ENCODE measurements at regions not wholly inside any gene's neighbourhood (a gene's known extent, or its start where the extent isn't known, plus 50 kb on each side); places are given as distances from the start of the nearest gene placed in this dataset.

DNA sequence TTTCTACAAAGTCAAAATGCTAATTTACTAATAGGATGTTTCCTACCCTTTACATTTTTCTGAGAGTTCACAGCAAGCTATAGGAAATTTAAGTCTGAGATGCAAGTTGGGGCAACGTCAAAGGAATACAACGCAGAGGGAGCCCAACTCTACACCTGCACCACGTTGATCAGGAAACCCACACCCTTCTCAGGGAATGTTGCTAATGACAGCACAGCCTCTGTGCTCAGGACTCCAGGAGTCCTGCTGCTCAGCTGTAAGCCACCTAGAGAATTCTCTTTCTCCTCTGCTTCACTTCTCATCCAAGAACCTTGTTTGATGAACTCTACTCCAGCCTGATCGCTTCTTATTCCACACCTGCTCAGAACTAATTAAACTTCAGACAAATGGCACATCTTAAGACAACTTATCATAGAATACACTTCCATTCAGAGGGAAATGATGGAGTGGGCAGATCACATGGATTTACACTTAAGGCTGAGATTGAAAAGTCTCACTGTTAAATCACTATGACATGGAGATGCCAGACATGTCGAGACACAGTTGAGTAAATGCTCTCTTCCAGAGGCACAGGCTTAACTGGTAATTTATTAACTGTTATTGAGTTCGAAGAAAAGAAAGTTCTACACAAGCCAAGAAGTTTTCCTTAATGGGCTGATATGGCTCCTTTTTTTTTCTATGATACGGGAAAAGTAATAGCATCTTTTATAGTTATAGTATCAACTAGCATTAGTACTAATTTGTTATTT lies 811.6 kb upstream of the ARGLU1 start:
- Histone ChIP-seq H3K4me1 (no peaks in the 10 kb centered on the region), H3K36me3 (no peaks in the 10 kb centered on the region), H3K4me3 (replicated peaks in 1 of 3) (no peak overlapping the region), H3K27ac (no peak overlapping the region), H3K9me3 (no peaks in the 10 kb centered on the region), H3K27me3 (no peaks in the 10 kb centered on the region)
- DNase-seq: no peak
- intact Hi-C loops (cut with DNase I): no loop called here
- WGBS, 2 donors: 65 to 71% methylated on average over 7 of the region's 7 CpGs
- TF ChIP-seq POLR2A (IDR thresholded peaks at IDR 0.05): no peak
- TF ChIP-seq, protein P1, sequence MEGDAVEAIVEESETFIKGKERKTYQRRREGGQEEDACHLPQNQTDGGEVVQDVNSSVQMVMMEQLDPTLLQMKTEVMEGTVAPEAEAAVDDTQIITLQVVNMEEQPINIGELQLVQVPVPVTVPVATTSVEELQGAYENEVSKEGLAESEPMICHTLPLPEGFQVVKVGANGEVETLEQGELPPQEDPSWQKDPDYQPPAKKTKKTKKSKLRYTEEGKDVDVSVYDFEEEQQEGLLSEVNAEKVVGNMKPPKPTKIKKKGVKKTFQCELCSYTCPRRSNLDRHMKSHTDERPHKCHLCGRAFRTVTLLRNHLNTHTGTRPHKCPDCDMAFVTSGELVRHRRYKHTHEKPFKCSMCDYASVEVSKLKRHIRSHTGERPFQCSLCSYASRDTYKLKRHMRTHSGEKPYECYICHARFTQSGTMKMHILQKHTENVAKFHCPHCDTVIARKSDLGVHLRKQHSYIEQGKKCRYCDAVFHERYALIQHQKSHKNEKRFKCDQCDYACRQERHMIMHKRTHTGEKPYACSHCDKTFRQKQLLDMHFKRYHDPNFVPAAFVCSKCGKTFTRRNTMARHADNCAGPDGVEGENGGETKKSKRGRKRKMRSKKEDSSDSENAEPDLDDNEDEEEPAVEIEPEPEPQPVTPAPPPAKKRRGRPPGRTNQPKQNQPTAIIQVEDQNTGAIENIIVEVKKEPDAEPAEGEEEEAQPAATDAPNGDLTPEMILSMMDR (IDR thresholded peaks at IDR 0.05): no peak

GRCh38 chr13:107376341-107377125 lies 808.6 kb upstream of the ARGLU1 start:
- H3K4me1 ChIP-seq: no peaks in the 10 kb centered on the region
- no peak overlapping the region for H3K4me3 ChIP-seq (replicated peaks in 1 of 3)
- TF ChIP-seq, protein P1 (IDR thresholded peaks at IDR 0.05): no peak
- no peak for TF ChIP-seq POLR2A (IDR thresholded peaks at IDR 0.05)
- no peaks in the 10 kb centered on the region for H3K36me3 ChIP-seq
- no peak overlapping the region for H3K27ac ChIP-seq
- no peaks in the 10 kb centered on the region for H3K9me3 ChIP-seq
- WGBS, 2 donors: 62 to 63% methylated on average over 6 of the region's 6 CpGs
- intact Hi-C loops (cut with DNase I): no loop called here
- no peak for DNase-seq
- no peaks in the 10 kb centered on the region for H3K27me3 ChIP-seq

DNA sequence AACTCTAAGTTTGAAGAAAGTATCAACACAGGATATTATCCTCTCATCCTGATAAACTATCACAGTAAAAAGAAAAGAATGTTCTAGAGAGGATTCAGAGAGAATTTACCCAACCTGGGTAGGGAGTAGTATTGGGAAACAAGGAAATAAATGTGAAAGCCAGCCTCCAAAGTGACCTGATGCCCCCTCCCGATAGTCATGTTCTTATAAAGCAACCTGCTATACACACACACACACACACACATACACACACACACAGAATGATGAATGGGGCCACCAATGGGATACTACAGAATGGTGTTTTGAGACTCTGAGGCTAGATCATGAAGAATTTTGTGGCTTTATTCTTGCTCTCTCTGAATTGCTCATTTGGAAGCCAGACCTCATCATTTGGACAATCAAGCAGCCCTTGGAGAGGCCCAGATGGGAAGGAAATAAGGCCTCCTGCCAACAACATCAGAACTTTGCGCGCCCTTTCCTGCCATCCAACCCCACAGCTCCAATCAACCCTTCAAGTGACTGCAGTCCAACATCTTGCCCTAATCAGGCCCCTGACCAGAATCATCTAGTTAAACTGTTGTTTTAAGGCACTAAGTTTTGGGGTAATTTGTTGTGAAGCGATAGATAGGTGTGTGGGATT lies 807.9 kb upstream of the ARGLU1 start:
- TF ChIP-seq POLR2A (IDR thresholded peaks at IDR 0.05): no peak
- TF ChIP-seq, protein P1 (IDR thresholded peaks at IDR 0.05): no peak
- intact Hi-C loops (cut with DNase I): no loop called here
- WGBS, 2 donors: 68 to 87% methylated on average over 4 of the region's 4 CpGs
- H3K36me3 ChIP-seq: no peaks in the 10 kb centered on the region
- no peaks in the 10 kb centered on the region for H3K27me3 ChIP-seq
- H3K4me3 ChIP-seq (replicated peaks in 1 of 3): no peak overlapping the region
- H3K27ac ChIP-seq: no peak overlapping the region
- no peaks in the 10 kb centered on the region for H3K9me3 ChIP-seq
- no peaks in the 10 kb centered on the region for H3K4me1 ChIP-seq
- no peak for DNase-seq

- Histone ChIP-seq H3K4me3 (replicated peaks in 1 of 3) (no peak overlapping the region), H3K9me3 (no peaks in the 10 kb centered on the region), H3K36me3 (no peaks in the 10 kb centered on the region), H3K27me3 (no peaks in the 10 kb centered on the region), H3K4me1 (no peaks in the 10 kb centered on the region), H3K27ac (no peak overlapping the region)
- intact Hi-C loops (cut with DNase I): no loop called here
- no peak for DNase-seq
- WGBS, 2 donors: 90 to 92% methylated on average over 2 of the region's 2 CpGs
- TF ChIP-seq, protein P1 (IDR thresholded peaks at IDR 0.05): no peak
- TF ChIP-seq POLR2A (IDR thresholded peaks at IDR 0.05): no peak
These were observed 806.1 kb upstream of the ARGLU1 start for GRCh38 chr13:107374038-107374437.

Measured in thyroid gland (tissue), 4 donors.